GM19438 (cell line): ENCODE measurements at regions not wholly inside any gene's neighbourhood (a gene's known extent, or its start where the extent isn't known, plus 50 kb on each side); places are given as distances from the start of the nearest gene placed in this dataset.
A peak's percentile ranks its signal among the peaks of the same experiment; 100 is the strongest.
"Not testable (repeated sequence)": the region's sequence is repeated elsewhere in the genome, so short reads cannot be mapped to it uniquely, and the experiment has no call there.

Experiments used
- ATAC-seq: cut with Tn5 transposase; IDR thresholded peaks from one replicate; pipeline ENCODE4 v1.9.1; 2021; ENCODE audit warnings: low read depth; ENCODE audit not compliant: unreplicated experiment

- ATAC-seq = no peak
Observed at GRCh38 chr12:45490232-45490881, 239.1 kb upstream of the ARID2 start.

- ATAC-seq = no peak
Observed at GRCh38 chr12:45494279-45494678, 235.2 kb upstream of the ARID2 start.

- ATAC-seq = no peak
Observed at GRCh38 chr12:45498645-45499044, 230.9 kb upstream of the ARID2 start.

- ATAC-seq = no peak
Observed at GRCh38 chr12:45502481-45503128, 226.9 kb upstream of the ARID2 start.

GRCh38 chr12:45503899-45504298 is 225.6 kb upstream of the ARID2 start:
- ATAC-seq = no peak

GRCh38 chr12:45504316-45505010 is 225.0 kb upstream of the ARID2 start:
- ATAC-seq = no peak

GRCh38 chr12:45509187-45509586 is 220.3 kb upstream of the ARID2 start:
- ATAC-seq = no peak

- no peak for ATAC-seq
Observed at GRCh38 chr12:45509621-45510020, 219.9 kb upstream of the ARID2 start.

GRCh38 chr12:45517381-45517780 is 212.1 kb upstream of the ARID2 start:
- no peak for ATAC-seq

GRCh38 chr12:45518291-45519235 is 210.9 kb upstream of the ARID2 start:
- no peak for ATAC-seq

- ATAC-seq = no peak
Observed at GRCh38 chr12:45522227-45522626, 207.3 kb upstream of the ARID2 start.

- not testable (repeated sequence) for ATAC-seq
Observed at GRCh38 chr12:45526823-45527222, 202.7 kb upstream of the ARID2 start.

- no peak for ATAC-seq
Observed at GRCh38 chr12:45532113-45532512, 197.4 kb upstream of the ARID2 start.

- ATAC-seq = no peak
Observed at GRCh38 chr12:45535610-45536180, 193.8 kb upstream of the ARID2 start.

- no peak for ATAC-seq
Observed at GRCh38 chr12:45536284-45536683, 193.2 kb upstream of the ARID2 start.

- no peak for ATAC-seq
Observed at GRCh38 chr12:45540661-45541341, 188.7 kb upstream of the ARID2 start.

- peak; percentile 89 for ATAC-seq
Observed at GRCh38 chr12:45543887-45544286, 185.6 kb upstream of the ARID2 start.

GRCh38 chr12:45546545-45546944 is 183.0 kb upstream of the ARID2 start:
- ATAC-seq = no peak

GRCh38 chr12:45547132-45547531 is 182.4 kb upstream of the ARID2 start:
- no peak for ATAC-seq

GRCh38 chr12:45547822-45548221 is 181.7 kb upstream of the ARID2 start:
- no peak for ATAC-seq
